Dedifferentiated amniotic fluid mesenchymal stem cell (primary cell): ENCODE measurements at regions not wholly inside any gene's neighbourhood (a gene's known extent, or its start where the extent isn't known, plus 50 kb on each side); places are given as distances from the start of the nearest gene placed in this dataset.

Experiments
- DNase-seq: peaks from one replicate; pipeline ENCODE4 v3.0.0-alpha.2; 2016; ENCODE audit errors: extremely low spot score

DNA sequence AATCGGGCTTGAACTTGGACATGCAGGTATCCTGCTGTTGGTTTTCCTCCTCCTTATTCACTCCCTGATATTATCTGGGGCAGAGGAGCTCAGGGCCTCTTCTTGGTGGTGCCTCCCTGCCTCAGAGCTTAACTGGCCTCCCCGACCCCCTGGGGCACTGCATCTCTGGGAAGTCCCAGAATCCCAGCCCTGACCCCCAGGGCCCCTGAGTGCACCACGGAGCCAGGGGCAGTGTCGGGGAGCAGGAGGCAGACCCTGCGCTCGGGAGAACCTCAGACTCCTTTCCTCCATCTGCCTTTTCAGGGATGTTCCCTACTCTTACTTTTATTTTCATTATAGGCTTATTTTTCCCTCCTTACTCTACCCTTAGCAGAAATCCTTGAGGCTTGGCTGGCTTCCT is 537.0 kb downstream of the BRD1 start:
- DNase-seq: no peak

DNA sequence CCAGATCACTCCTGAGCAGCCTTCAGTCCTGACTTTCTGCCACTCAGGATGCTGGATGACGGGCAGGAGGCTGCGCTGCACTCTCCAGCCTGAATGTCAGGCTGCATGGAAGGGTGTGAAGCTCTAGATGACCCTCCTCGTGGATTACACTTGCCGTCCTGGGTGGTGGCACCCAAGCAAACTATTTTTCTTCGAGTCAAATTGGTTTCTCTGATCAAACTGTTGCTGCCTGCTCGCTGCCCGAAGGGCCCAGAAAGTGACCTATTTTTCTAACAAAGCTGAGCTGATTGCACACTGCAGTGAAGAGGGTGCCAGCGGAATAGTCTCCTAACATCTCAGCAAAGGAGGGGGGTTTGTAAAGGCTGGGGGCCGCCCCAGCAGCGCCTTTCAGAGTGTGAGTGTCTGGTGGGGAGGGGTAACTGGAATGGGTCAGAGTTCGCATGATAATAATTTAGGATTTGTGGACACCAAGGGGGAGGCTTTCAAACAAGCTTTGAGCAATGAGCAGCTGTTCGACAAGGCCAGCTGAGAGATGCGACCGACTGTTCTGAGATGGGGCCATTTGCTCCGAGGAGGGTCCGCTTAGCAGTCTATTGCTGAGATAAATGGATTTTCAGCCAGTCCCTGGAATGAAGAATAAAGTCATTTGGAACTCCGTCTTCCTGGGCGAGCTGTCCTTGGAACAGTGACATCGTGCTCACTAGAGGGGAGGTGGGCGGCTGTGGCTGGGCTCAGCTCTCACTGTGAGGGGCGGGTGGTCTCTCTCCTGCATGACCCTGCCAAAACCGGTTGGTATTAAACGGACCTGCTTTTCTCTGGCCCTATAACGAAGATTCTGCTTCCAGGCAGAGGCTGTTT is 537.6 kb downstream of the BRD1 start:
- DNase-seq: no peak

DNA sequence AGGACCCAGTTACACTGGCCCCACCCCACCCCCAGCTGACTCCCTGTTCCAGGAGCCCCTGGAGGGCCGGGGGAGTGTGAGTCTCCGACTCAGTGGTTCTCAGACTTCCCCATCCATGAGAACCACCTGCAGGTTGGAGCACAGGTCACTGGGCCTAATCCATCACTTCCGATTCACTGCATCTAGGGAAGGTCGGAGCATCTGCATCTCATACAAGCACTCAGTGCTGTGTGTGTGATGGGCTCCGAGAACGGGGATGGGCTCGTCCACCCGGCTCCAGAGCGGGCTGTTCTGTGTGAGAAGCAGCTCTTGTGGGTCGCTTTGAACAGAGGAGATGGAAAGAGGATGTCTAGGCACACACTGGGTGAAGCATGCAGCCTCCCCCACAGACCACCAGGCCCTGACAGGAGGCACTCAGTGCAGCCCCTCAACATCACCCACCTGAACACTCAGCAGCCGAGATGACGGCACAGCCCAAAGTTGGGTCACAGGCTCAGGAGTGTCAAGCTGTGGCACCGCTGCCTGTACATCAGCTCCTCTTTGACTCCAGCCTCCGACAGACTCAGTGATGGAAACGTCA is 541.4 kb downstream of the BRD1 start:
- DNase-seq: no peak

DNA sequence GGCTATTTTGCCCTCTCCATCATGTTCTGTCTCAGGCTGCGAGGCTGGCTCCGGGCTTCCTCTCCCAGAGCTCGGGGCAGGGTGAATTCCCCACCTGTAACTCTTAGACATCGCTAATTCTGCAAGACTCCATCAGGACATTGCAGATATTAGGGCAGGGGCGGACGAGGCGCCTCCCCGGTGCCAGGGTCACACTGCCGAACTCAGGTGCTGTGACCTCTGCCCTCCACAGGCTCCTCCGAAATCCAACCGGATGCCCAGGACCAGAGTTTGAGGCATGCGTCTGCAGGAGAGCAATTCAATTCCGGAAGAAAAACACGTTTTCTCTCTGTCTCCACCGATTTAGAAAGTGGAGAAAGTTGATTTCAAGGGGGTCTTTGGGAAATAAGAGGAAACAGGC is 542.7 kb downstream of the BRD1 start:
- DNase-seq: no peak

DNA sequence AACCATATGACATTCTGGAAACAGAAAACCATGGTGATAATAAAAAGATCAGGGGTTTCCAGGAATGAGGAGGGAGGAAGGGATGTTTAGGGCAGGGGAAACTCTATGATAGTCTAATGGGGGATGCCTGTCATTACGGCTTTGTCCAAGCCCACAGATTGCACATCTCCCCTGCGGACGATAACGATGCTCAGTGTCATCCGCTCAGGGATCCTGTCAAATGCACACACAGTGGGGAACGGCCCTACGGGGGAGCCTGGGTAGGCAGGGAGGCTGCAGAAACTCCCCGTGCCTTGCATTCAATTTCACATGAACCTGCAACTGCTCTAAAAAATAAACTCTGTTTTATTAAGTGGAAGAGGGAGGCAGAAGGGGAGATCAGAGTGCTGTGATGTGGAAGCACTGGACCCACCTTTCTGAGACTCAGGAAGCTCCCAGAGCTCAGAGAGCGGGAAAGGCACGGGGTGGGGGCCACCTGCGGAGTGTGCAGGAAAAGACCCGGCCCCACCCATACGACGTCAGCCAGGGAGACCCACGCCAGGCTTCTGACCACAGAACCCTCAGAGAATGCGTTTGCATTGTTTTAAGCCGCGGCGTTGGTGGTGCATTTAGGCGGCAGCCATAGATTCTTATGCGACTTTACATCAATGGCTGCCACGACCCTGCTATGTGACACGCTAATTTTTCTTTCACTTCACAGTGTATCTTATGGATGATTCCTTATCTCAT is 543.5 kb downstream of the BRD1 start:
- DNase-seq: no peak

DNA sequence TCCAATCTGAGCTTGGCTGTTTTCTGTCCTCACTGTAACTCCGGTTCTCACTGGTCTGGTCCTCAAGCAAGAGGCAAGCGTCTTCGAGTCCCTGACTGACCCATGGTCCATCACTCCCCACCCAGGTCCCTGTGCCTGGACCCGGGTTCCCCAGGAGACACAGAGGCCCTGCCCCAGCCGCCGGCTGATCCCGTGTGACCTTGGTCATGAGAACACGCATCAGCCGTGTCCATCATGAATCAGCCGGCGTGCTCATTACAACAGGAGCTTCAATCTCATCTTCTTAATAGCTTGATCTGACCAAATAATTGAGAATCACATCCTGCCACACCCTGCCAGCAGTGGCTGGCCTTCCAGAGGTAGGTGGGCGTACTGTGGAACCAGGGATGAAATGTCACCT is 545.1 kb downstream of the BRD1 start:
- no peak for DNase-seq

DNA sequence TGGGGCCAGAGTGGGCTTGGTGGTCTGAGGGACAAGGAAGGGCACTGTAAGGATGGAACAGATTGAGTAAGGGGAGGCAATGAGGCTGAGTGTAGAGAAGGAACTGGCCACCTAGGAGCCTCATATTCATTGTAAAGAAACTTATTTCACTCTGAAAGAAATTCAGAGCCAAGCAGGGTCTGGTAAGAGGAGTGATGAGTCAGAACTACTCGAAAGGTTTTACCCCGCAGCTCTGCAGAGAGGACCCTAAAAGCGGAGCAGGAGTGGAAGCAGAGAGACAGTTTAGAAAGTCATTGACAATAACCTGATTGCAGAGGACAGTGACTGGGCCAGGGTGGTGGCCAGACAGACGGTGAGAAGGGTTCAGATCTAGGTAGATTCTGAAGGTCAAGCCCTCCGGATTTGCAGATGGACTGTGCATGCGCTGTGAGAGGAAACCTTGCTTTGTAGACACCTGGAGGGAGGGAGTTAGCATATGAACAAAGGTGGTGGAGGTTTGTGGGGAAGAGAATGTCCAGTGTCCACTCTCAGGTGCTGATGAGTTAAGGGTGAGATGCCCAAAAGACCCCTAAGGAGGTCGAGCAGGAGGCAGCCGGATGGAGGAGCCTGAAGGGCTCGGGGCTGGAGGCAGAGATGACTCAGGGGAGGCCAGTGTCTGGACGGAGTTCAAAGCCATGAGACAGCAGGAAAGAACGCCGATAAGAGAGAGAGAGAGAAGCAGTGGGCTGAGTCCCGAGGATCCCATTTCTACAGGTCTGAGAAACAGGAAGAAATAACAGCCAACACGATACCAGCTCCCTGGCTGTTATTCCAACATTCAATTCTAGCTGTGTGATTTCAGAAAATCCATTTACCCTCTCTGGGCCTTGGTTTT is 546.0 kb downstream of the BRD1 start:
- DNase-seq: no peak

DNA sequence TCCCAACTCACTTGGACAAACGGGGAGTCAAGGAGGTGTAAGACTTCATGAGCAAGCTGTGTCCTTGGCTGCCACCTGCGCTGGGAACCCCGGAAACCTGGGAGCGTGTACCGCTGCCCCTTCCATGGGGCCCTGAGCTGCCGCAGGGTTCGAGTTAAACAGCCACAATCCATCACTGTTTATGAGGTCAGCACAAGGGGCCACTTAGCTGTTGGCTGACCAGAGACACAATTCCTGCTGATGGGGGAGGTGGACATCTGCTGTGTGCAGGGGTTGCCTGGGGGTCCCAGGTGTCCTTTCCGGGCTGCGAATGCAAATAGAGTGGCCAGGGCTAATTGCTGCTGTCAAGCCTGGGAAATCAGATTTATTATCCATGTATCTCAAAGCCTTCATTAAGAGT is 549.3 kb downstream of the BRD1 start:
- no peak for DNase-seq

DNA sequence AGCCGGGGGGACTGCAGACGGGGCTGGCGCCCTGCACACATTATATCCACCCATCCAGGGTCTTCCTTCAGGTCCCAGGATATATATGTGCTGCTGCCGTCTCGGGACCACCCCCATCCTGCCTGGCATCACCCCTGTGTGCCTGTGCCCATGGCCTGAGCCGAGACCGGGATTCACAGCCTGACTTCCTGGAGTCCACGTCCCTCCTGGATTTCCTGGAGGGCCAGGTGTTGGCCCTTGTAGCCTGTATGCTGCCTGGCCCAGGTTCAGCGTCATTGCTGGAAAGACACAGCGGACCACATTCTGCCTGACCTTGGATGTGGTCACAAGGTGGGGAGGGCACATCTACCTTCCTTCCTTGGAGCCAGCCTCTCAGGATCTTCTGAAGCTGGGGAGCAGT is 551.1 kb downstream of the BRD1 start:
- no peak for DNase-seq

DNA sequence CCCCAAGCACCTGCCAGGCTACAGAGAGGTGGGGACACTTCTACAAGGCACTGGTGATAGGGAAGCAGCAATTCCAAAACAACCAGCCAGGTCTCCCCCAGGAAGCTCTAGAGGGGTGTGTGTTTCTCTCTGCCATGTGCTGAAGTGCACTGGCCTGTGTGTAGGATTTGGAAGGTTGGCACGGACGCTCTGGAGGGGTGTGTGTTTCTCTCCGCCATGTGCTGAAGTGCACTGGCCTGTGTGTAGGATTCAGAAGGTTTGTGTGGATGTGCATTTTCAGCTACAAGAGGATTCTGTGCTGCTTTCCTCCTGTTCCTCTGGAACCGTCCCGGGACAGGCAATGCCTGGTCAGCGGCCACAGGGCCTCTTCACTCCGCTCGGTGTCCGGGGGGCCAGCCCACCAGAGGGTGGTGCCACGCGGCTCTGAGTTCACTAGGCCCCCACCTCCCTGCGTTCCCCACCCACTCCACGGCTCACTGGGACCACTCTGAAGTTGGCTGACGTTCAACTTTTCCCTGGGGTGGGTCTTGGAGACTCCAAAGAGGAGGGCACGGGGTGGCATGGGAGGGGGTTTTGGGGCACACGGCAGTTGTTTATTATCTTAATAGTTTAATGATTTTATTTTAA is 552.8 kb downstream of the BRD1 start:
- no peak for DNase-seq

DNA sequence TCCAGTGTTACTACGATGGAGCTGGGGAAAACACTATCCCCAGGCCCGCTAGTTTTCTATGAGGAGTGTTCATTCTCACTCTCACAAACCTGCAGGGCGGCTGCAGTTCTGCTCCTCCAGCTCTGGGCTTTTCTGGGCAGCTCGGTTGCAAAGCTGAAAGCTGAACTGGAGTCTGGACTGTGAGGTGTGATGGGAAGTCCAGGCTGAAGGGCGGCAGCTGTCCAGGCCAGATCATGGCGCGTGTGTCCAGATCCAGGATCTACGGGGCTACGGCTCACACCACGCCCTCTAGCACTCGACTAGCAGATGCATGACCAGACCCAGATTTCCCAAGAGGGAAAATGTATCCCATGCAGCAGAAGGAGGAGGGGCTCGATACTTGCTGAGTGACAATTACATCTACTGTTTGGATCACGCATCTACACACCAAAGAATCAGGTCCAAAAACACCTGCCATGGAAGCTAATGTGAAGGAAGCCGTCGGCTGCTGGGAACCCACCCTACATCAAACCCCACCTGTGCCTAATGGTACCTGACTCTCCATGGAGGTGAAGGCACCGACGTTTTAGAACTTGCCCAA is 555.0 kb downstream of the BRD1 start:
- DNase-seq: no peak

DNA sequence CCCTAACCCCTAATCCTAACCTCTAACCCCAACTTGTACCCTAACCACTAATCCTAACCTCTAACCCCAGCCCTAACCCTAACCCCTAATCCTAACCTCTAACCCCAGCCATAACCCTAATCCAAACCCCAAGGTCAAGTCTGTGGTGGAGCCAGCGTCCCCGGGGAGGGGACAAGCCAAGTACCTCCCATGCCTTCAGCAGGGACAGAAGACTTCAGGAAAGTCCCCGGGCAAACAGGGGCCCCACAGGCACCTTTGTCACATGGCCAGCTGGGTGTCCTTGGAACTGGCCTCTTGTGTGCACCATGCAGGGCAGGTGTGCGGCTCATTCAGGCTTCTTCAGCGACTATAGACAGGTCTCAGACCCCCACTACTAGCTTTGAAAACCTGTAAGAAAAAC is 555.8 kb downstream of the BRD1 start:
- DNase-seq: no peak

DNA sequence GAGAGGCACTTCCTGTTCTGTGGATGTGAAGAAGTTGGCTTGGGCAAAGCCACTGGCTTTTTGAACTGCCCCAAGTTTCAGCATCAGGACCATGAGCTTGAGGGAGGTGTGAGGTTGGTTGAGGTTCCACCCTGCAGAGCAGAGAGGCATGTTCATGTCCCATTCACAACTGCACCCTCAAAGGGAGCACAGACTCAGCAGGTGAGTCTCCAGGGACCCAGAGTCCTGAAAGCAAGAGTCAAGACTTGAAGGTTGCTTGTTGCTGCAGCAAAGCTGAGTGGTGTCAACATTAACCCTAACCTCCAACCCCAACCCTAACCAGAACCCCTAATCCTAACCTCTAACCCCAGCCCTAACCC is 556.3 kb downstream of the BRD1 start:
- DNase-seq: no peak

DNA sequence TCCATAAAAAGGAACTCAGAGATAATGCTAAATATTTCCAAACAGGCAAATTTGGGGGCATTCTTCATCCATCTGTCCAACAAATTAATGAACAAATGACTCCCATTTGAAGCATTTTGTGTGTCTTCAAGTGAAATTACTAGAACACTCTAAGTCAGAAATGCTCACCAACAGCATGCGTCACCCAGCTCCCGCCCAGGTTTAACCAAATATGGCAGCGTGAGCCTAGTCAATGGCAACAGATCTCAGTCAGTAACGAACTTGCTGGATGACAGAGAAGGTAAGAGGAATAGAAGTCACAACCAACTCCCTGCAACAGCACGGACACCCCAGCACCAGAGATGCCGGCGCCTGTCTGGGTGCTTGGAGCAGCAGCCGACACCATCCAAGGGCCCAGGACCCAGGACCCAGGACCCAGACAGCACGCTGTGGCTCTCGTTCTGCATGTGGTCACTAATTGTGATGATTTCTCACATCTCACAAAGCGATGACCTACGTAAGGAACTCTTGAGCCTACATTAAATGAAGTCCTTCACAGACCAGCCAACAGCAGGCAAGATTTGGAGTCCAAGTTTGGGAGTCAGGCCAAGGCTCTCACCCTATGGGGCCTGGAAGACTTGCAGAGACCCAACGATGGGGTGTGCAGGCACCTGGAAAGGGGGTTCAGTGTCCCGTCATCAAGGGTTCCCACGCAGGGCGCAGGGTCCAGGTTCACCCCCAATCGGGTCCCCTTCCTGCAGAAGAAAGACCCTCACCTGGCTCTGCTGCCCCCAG is 556.9 kb downstream of the BRD1 start:
- no peak for DNase-seq

DNA sequence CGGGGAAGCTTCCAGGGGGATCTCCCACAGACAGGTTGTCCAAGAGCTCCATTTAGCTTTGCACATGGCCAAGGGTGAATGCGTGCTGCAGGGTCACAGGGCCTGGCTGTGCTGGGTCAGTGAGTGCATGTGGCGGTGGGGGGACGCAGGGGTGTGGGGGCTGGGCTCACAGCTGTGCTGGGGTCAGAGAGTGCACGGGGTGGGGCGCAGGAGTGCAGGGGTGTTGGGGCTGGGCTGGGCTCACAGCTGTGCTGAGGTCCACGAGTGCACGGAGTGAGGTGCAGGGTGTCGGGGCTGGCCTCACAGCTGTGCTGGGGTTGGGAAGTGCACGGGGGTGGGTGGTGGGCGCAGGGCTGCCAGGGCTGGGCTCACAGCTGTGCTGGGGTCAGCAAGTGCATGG is 557.7 kb downstream of the BRD1 start:
- no peak for DNase-seq

DNA sequence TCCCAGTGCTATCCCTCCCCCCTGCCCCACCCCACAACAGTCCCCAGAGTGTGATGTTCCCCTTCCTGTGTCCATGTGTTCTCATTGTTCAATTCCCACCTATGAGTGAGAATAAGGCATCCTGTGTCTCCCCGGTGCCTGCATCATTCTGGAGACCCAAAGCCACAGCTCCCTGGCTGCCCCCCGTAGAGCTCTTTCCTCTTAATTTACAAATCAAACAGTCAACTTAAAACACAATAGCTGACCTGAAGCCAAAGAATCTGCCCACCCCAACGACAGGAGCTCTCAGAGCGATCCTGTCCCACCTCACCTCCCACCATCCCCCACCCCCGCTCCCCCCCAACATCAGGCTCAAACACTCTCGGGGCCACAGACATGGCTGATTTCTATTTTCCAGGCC is 558.3 kb downstream of the BRD1 start:
- DNase-seq: no peak

DNA sequence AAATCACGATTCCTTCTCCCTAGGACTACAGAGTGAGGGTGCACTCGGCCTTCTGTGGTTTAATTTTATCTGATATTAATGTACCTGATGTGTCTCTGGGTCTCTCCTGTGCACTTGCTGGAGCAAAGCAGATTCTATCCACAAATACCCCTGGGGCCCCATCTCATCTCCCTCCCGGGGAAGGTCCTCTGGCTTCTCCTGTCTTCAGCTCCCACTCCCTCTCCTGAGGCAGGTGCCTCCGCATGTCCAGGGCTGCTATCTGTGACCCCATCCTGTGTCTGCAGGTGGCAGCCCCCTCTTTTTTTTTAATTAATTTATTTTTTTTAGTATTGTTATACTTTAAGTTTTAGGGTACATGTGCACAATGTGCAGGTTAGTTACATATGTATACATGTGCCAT is 558.7 kb downstream of the BRD1 start:
- no peak for DNase-seq

DNA sequence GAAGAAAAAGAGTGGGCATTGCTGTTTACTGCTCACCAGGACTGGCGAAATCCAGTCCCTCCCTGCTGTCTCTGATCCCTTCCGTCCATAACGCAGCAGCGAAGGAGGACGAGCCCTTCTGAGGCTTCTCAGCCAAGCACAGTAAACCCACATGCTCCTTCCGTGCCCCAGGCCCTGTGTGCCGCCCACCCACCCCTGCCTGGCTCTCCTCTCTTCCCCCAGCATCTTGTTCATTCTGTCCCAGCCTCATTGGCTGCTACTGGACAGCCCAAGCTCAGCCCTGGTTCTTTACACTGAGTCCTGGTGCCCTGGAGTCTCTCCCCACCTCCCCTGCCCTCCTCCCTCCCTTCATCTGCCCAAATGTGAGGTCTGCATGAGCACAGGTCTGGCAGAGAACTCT is 559.7 kb downstream of the BRD1 start:
- no peak for DNase-seq

DNA sequence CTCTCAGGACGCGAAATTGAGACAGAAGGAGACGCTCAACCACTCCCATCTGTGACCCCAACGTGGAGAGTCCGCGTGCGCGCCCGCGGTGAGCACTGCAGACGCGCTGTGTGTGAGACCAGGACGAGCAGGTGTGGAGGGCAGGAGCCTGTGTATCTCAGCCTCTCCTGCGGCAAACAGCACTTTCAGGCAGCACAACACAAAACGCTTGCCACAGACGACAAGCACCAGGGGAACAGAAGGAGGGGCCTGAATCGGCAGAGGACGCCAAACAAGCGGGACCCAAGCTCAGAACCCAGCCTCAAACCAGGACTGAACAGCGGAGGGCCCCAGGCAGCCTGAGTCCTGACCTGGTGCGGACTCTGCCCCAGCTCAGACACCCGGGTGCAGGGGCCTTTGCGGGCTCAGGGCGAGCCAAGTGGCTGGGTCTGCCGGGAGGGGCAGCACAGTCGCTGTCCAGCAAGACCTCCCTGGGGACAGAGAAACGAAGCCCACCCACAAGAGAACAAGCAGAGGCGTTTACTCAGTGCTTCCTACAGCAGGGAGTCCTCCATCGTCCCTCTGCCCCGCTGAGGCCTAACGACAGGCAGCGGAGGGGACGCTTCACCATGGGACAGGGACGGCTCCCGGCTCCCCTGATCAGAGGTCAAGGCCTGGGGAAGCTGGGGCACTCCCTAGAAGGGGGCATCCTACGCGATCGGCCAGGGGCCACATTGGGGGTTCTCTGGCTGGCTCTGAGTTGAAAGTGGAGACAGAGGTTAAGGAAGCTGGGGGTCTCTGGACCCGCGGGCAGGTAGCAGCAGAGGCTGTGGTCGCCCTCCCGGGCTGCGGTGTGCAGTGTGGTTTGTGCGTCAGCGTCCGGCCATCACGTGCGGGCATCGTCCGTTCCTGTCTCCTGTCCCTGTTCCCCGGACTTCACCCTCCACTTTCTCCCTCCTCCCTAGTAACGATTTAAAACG is 560.8 kb downstream of the BRD1 start:
- DNase-seq: no peak
